Vagina (tissue), 2 donors: ENCODE measurements at regions not wholly inside any gene's neighbourhood (a gene's known extent, or its start where the extent isn't known, plus 50 kb on each side); places are given as distances from the start of the nearest gene placed in this dataset.

Source experiments
- DNase-seq, 2 donors: peaks; one replicate each; pipeline ENCODE4 v3.0.0-alpha.2; 2017; ENCODE audit errors: extremely low spot score in 2 of 2
- H3K27ac ChIP-seq: fragments of 200-600 bp; sonication (generic); one replicate; pipeline ENCODE4 v1.5.1; 2019
- H3K27me3 ChIP-seq: fragments of 200-600 bp; sonication (generic); one replicate; pipeline ENCODE4 v1.5.1; 2019
- H3K36me3 ChIP-seq, 2 donors: fragments of 200-600 bp; sonication (generic); one replicate each; pipeline ENCODE4 v1.5.1; 2017 to 2019
- H3K4me1 ChIP-seq: fragments of 200-600 bp; sonication (generic); one replicate; pipeline ENCODE4 v1.5.1; 2019
- H3K4me3 ChIP-seq, 2 donors: fragments of 200-600 bp; sonication (generic); 1 replicate in 1 of 2; 2 replicates in 1 of 2; pipeline ENCODE4 v1.5.1; 2016 to 2019
- H3K9me3 ChIP-seq: fragments of 200-600 bp; sonication (generic); one replicate; pipeline ENCODE4 v1.5.1; 2019
- POLR2A ChIP-seq, 2 donors: fragments of 450-650 bp; IDR thresholded peaks; one replicate each; pipeline ENCODE4 v1.6.1; 2017; ENCODE audit warnings: antibody characterized with exemption in 2 of 2, mild to moderate bottlenecking in 2 of 2, moderate library complexity in 2 of 2
- POLR2AphosphoS5 ChIP-seq, 2 donors: sonication (generic); formaldehyde crosslinking; IDR thresholded peaks; one replicate each; pipeline ENCODE4 v1.9.0; 2017; ENCODE audit warnings: antibody characterized with exemption in 2 of 2, mild to moderate bottlenecking in 2 of 2, low read depth in 1 of 2; ENCODE audit not compliant: insufficient read depth in 1 of 2
- intact Hi-C: fragments of 100-400 bp; cut with DNase I; formaldehyde crosslinking; loops from one replicate; pipeline ENCODE4 v1.15.1; 2023
- TF ChIP-seq, protein P1 (sequence below), 3 experiments: fragments of 450-650 bp in 2 of 3; fragments of 200-600 bp in 1 of 3; sonication (generic) in 1 of 3; IDR thresholded peaks; one replicate each; pipeline ENCODE4 v1.5.1; 2017 to 2019; ENCODE audit warnings: antibody characterized with exemption in 3 of 3, mild to moderate bottlenecking in 2 of 3, moderate library complexity in 2 of 3

DNA sequence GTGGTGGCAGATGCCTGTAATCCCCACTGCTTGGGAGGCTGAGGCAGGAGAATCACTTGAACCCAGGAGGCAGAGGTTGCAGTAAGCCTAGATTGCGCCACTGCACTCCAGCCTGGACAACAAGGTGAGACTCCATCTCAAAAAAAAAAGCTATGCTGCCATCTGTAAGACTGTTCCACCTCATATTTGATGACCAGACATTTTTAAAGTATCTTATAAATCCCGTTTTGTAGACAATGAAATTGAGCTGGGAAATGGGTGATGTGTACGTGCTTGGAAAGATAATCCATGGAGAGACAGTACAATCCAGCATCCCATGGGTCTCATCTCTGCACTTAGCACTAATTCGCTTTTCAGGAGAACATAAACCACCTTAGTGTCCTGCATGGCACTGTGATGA lies 126.5 kb upstream of the ATP5MC3 start:
- TF ChIP-seq, protein P1, sequence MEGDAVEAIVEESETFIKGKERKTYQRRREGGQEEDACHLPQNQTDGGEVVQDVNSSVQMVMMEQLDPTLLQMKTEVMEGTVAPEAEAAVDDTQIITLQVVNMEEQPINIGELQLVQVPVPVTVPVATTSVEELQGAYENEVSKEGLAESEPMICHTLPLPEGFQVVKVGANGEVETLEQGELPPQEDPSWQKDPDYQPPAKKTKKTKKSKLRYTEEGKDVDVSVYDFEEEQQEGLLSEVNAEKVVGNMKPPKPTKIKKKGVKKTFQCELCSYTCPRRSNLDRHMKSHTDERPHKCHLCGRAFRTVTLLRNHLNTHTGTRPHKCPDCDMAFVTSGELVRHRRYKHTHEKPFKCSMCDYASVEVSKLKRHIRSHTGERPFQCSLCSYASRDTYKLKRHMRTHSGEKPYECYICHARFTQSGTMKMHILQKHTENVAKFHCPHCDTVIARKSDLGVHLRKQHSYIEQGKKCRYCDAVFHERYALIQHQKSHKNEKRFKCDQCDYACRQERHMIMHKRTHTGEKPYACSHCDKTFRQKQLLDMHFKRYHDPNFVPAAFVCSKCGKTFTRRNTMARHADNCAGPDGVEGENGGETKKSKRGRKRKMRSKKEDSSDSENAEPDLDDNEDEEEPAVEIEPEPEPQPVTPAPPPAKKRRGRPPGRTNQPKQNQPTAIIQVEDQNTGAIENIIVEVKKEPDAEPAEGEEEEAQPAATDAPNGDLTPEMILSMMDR (IDR thresholded peaks at IDR 0.05): no peak
- TF ChIP-seq POLR2AphosphoS5 (IDR thresholded peaks at IDR 0.05; ENCODE audit: insufficient read depth in 1 of 2, low read depth in 1 of 2) (no peak), POLR2A (IDR thresholded peaks at IDR 0.05) (no peak)
- Histone ChIP-seq H3K27ac (no peak overlapping the region), H3K4me3 (no peak overlapping the region), H3K27me3 (no peaks in the 10 kb centered on the region), H3K36me3 (no peaks in the 10 kb centered on the region), H3K9me3 (no peaks in the 10 kb centered on the region), H3K4me1 (no peaks in the 10 kb centered on the region)
- no peak for DNase-seq
- intact Hi-C loops: no loop called here

DNA sequence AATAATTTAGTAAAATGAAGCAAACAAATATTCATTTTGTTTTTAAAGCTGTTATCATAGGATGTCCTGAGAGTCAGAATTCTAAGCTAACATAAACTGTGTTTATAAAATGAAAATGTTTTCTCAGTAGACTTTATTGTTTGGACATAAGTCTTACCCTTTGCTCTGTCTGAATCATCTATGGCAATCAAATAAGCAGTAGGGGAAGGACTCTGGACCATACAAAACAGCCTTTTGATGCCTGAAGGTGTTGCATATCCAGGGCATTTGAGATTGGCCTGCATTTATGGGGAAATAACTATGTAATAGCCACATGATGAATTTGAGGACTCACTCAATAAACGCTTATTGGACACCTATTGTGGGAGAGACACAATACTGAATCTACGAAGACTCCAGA lies 123.0 kb upstream of the ATP5MC3 start:
- TF ChIP-seq, protein P1 (IDR thresholded peaks at IDR 0.05): no peak
- TF ChIP-seq POLR2AphosphoS5 (IDR thresholded peaks at IDR 0.05; ENCODE audit: insufficient read depth in 1 of 2, low read depth in 1 of 2) (no peak), POLR2A (IDR thresholded peaks at IDR 0.05) (no peak)
- H3K27me3 ChIP-seq: no peaks in the 10 kb centered on the region
- H3K9me3 ChIP-seq: no peaks in the 10 kb centered on the region
- intact Hi-C loops: no loop called here
- H3K27ac ChIP-seq: no peak overlapping the region
- no peak overlapping the region for H3K4me3 ChIP-seq
- H3K36me3 ChIP-seq: no peaks in the 10 kb centered on the region
- H3K4me1 ChIP-seq: no peaks in the 10 kb centered on the region
- no peak for DNase-seq

DNA sequence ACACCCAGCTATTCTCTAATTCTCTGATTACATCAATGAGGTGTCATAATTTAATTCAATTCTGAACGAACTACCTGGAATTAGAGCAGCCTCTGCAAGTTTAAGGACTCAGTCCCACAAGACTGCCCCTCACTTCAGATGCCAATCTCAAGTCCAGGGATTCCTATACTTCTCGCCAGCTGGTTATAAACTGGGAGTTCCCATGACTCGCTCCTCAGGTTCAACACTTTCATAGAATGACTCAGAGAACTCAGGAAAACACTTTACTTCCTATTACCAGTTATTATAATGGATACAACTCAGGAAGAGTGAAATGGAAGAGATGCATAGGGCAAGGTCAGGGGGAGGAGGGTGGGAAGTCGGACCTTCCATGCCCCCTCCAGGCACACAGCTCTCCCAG lies 112.3 kb upstream of the ATP5MC3 start:
- Histone ChIP-seq H3K9me3 (no peaks in the 10 kb centered on the region), H3K36me3 (no peaks in the 10 kb centered on the region), H3K4me3 (no peak overlapping the region), H3K27ac (no peak overlapping the region), H3K4me1 (no peaks in the 10 kb centered on the region), H3K27me3 (no peaks in the 10 kb centered on the region)
- TF ChIP-seq POLR2AphosphoS5 (IDR thresholded peaks at IDR 0.05; ENCODE audit: insufficient read depth in 1 of 2, low read depth in 1 of 2): no peak
- no peak for DNase-seq
- intact Hi-C loops: no loop called here

DNA sequence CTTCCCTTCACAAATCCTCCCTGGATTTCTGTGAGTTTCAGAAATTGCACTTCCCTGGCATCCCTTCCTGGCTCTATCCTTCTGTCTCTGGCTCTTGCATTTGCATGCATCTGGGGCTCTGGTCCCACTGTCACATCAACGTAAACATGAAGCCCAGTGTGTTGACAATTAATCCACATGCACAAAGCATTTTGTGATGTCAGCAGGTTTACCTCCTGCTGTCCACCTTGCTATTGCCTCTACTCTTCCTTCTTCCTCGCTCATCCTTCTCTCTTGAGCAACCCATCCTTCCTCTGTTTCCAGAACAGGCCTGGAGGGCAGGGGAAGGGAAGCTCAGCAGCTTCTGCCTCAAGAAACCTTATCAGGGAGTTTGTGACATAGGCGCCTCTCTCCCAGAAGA lies 111.7 kb upstream of the ATP5MC3 start:
- H3K4me1 ChIP-seq: no peaks in the 10 kb centered on the region
- intact Hi-C loops: no loop called here
- no peak for DNase-seq
- H3K27me3 ChIP-seq: no peaks in the 10 kb centered on the region
- no peaks in the 10 kb centered on the region for H3K36me3 ChIP-seq
- no peak overlapping the region for H3K4me3 ChIP-seq
- H3K27ac ChIP-seq: no peak overlapping the region
- H3K9me3 ChIP-seq: no peaks in the 10 kb centered on the region
- TF ChIP-seq, protein P1 (IDR thresholded peaks at IDR 0.05): no peak
- no peak for TF ChIP-seq POLR2A (IDR thresholded peaks at IDR 0.05)
- no peak for TF ChIP-seq POLR2AphosphoS5 (IDR thresholded peaks at IDR 0.05; ENCODE audit: insufficient read depth in 1 of 2, low read depth in 1 of 2)

DNA sequence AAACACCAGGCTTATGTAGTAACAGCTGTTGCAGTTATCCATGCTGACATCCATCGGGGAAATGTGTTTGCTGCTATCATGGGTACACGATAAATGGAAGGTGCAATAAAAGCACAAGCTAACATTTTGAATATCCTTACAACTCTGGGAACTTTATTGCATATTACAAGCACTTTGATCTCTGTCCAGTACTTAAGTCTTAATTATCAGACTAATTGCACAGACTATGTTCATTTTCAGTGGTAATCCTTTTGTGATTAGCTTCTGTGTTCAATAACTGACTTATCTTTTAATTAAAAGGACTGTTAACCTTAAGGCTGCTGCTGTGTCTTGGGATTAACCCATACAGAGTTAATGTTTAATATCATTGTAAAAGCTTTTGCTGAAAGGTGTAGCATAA lies 101.4 kb upstream of the ATP5MC3 start:
- no peak for DNase-seq
- H3K4me3 ChIP-seq: no peak overlapping the region
- intact Hi-C loops: no loop called here

More for the DNA sequence above, 101.4 kb upstream of the ATP5MC3 start:
- TF ChIP-seq POLR2A (IDR thresholded peaks at IDR 0.05) (no peak), POLR2AphosphoS5 (IDR thresholded peaks at IDR 0.05; ENCODE audit: insufficient read depth in 1 of 2, low read depth in 1 of 2) (no peak)
- TF ChIP-seq, protein P1 (IDR thresholded peaks at IDR 0.05): no peak
- Histone ChIP-seq H3K27ac (no peak overlapping the region), H3K9me3 (no peaks in the 10 kb centered on the region), H3K4me1 (no peaks in the 10 kb centered on the region), H3K36me3 (no peaks in the 10 kb centered on the region), H3K27me3 (no peaks in the 10 kb centered on the region)
